Adrenal gland (tissue), 9 donors: ENCODE measurements at regions not wholly inside any gene's neighbourhood (a gene's known extent, or its start where the extent isn't known, plus 50 kb on each side); places are given as distances from the start of the nearest gene placed in this dataset.

Experiments used
- DNase-seq, 7 donors: peaks; one replicate each; pipeline ENCODE4 v3.0.0-alpha.2; 2019 to 2020
- H3K27ac ChIP-seq, 5 donors: fragments of 200-600 bp; sonication (generic) in 4 of 5; 1 replicate in 3 of 5; 2 replicates in 2 of 5; pipeline versions ENCODE4 v1.5.1 to v1.8.0; 2016 to 2020; ENCODE audit warnings: mild to moderate bottlenecking in 1 of 5
- H3K27me3 ChIP-seq: fragments of 200-600 bp; 2 replicates; pipeline ENCODE4 v1.8.0; 2021
- H3K36me3 ChIP-seq, 2 donors: fragments of 200-600 bp; replicated peaks in 1 of 2; 1 replicate in 1 of 2; 2 replicates in 1 of 2; pipeline versions ENCODE4 v1.5.1 to v1.8.0; 2018 to 2022
- H3K4me1 ChIP-seq, 2 donors: fragments of 200-600 bp; replicated peaks in 1 of 2; 1 replicate in 1 of 2; 2 replicates in 1 of 2; pipeline versions ENCODE4 v1.5.1 to v1.8.0; 2018 to 2021
- H3K4me3 ChIP-seq, 4 donors: fragments of 200-600 bp; sonication (generic) in 3 of 4; one replicate each; pipeline ENCODE4 v1.5.1; 2016 to 2018
- H3K9me3 ChIP-seq, 3 donors: fragments of 200-600 bp; sonication (generic) in 1 of 3; replicated peaks in 1 of 3; 1 replicate in 2 of 3; 2 replicates in 1 of 3; pipeline versions ENCODE4 v1.5.1 to v1.8.0; 2016 to 2021
- POLR2A ChIP-seq, 2 donors: fragments of 450-650 bp; IDR thresholded peaks; one replicate each; pipeline ENCODE4 v1.6.1; 2017; ENCODE audit warnings: antibody characterized with exemption in 2 of 2, mild to moderate bottlenecking in 2 of 2, moderate library complexity in 1 of 2
- WGBS, 4 donors: extraction: QIAGEN DNeasy Blood & Tissue Kit in 2 of 4; methylation state at CpG; one replicate each; pipeline versions ENCODE4 v1.1.5 to v1.1.7; 2013 to 2017; 5-methylcytosine and 5-hydroxymethylcytosine counted together
- intact Hi-C, 2 donors: fragments of 100-400 bp; cut with DNase I; formaldehyde crosslinking; loops; one replicate each; pipeline versions ENCODE4 v1.14.1 to v1.15.0; 2022 to 2023
- TF ChIP-seq, protein P1 (sequence below), 6 experiments: fragments of 450-650 bp in 4 of 6; fragments of 200-600 bp in 2 of 6; sonication (generic) in 1 of 6; IDR thresholded peaks; 1 replicate in 5 of 6; 2 replicates in 1 of 6; pipeline versions ENCODE4 v1.5.1 to v1.8.0; 2016 to 2021; ENCODE audit warnings: antibody characterized with exemption in 6 of 6, mild to moderate bottlenecking in 2 of 6, moderate library complexity in 1 of 6
- donor health status: healthy with polysubstance abuse.
- donor health status: Bipolar disorder and iron deficiency.
- donor health status: DM: yes; HTN: yes; CAD: no.
- donor health status: DM: no; HTN: no; CAD: no.
- donor health status: DM: no; HTN: no; CAD: no.

DNA sequence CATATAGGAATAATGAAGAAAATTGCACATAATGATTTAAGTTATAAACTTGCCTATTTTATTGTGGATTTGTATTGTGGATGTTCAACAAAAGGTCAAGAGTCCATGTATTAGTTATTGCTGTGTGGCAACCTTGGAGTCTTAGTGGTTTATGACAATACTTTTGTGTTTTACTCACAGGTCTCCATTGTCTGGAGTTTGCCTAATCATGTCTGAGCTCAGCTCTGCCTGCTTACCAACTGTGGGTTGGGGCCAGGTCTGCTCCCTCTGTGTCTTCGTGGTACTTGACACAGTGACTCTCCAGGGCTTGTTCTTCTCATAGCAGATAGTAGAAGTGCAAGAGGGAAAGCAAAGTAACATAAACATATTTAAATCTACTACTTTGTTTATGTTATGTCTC, 382.5 kb downstream of the CBLN2 start:
- no peak for DNase-seq
- no peak for TF ChIP-seq POLR2A (IDR thresholded peaks at IDR 0.05)
- TF ChIP-seq, protein P1, sequence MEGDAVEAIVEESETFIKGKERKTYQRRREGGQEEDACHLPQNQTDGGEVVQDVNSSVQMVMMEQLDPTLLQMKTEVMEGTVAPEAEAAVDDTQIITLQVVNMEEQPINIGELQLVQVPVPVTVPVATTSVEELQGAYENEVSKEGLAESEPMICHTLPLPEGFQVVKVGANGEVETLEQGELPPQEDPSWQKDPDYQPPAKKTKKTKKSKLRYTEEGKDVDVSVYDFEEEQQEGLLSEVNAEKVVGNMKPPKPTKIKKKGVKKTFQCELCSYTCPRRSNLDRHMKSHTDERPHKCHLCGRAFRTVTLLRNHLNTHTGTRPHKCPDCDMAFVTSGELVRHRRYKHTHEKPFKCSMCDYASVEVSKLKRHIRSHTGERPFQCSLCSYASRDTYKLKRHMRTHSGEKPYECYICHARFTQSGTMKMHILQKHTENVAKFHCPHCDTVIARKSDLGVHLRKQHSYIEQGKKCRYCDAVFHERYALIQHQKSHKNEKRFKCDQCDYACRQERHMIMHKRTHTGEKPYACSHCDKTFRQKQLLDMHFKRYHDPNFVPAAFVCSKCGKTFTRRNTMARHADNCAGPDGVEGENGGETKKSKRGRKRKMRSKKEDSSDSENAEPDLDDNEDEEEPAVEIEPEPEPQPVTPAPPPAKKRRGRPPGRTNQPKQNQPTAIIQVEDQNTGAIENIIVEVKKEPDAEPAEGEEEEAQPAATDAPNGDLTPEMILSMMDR (IDR thresholded peaks at IDR 0.05): no peak
- H3K9me3 ChIP-seq: no peaks in the 10 kb centered on the region
- H3K36me3 ChIP-seq: no peaks in the 10 kb centered on the region
- no peaks in the 10 kb centered on the region for H3K4me1 ChIP-seq
- intact Hi-C loops: no loop called here
- H3K27ac ChIP-seq: no peak overlapping the region
- 46 to 69% (median 62%) methylated on average over 1 of the region's 1 CpG for WGBS, 4 donors
- no peak overlapping the region for H3K4me3 ChIP-seq
- no peaks in the 10 kb centered on the region for H3K27me3 ChIP-seq

DNA sequence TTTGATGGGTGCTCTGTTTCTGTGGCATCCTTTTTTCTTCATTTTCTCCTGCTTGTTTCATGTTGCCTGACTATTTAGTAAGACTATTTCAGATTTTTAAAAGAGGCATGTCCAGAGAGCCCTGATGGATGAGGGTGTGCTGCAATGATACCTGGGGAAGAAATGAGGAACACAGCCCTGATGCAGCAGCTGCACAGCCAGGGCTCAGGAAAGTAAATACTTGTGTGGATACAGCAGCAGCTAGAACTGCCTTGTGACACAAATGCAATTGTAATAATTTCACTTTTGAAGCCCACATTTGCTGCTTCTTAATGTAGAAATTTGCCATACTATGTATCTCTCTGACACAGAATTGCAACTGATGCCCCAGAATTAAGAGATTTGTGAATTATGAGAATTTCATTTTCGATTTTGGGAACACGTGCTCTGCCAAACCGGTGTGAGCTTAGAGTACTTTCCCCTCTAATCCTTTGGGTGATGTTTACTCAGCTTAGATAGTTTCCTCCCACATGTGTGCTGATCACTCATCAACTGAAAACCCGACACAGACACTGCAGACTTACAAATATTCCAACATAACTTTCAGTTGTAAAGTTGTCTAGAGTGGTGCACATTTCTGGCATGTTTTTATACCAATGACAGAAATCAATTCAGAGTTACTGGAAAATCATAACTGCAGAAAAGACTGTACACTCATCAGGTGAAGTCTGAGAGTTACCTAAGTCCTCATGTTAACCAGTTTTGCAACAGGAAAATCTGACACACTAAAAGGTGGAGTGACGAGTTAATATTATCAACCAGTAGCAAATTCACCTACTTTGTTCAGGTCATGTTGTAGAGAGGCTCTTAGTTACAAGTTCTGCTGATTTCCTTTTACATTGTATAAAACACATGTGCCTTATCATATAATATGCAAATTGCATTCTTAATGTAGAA, 383.4 kb downstream of the CBLN2 start:
- H3K9me3 ChIP-seq: no peaks in the 10 kb centered on the region
- TF ChIP-seq, protein P1 (IDR thresholded peaks at IDR 0.05): no peak
- TF ChIP-seq POLR2A (IDR thresholded peaks at IDR 0.05): no peak
- no peaks in the 10 kb centered on the region for H3K36me3 ChIP-seq
- no peaks in the 10 kb centered on the region for H3K27me3 ChIP-seq
- H3K4me3 ChIP-seq: no peak overlapping the region
- 39 to 44% (median 43%) methylated on average over 5 of the region's 5 CpGs for WGBS, 4 donors
- no peak overlapping the region for H3K27ac ChIP-seq
- H3K4me1 ChIP-seq: no peaks in the 10 kb centered on the region
- intact Hi-C loops: no loop called here
- DNase-seq: no peak

DNA sequence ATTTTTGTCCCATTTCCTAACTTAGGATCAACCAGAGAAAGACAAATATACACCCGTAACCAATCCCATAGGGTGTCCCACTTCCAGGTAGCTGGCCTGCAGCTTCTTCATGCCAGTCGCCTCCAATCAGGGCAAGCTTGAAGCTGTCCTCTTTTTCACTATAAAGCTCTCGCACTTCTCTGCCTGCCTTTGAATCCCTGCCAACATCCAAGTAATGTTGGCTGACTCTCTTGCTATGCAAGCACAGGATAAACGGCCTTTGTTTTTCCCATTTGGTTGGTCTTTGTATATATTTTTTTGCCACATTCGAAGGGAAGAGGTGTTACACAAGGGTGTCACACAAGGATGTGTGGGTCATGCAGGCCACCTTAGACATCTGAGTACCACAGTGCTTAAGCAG, 388.8 kb downstream of the CBLN2 start:
- no peaks in the 10 kb centered on the region for H3K27me3 ChIP-seq
- WGBS, 4 donors: 49 to 57% (median 50%) methylated on average over 5 of the region's 5 CpGs
- no peaks in the 10 kb centered on the region for H3K9me3 ChIP-seq
- no peak overlapping the region for H3K4me3 ChIP-seq
- TF ChIP-seq, protein P1 (IDR thresholded peaks at IDR 0.05): no peak
- TF ChIP-seq POLR2A (IDR thresholded peaks at IDR 0.05): no peak
- no peaks in the 10 kb centered on the region for H3K36me3 ChIP-seq
- H3K27ac ChIP-seq: no peak overlapping the region
- no peak for DNase-seq
- intact Hi-C loops: no loop called here
- no peaks in the 10 kb centered on the region for H3K4me1 ChIP-seq

DNA sequence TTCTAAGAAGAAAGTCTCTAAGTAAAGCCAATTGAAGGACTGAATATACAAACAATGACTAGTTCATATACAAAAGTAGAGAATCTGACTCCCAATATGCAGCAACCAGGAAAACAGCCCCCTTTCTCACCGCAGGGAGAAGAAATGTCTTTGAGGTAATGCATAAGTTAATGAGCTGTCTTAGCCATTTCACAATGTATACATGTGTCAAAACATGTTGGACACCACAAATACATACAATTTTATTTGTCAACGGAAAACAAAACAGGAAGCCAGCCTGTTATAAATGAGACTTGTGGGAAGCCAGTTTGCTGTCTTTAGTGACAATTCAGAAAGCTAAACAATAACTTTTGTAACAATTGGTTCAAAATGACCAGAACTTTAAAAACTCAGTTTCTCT, 389.2 kb downstream of the CBLN2 start:
- Histone ChIP-seq H3K9me3 (no peaks in the 10 kb centered on the region), H3K4me3 (no peak overlapping the region), H3K27ac (no peak overlapping the region), H3K27me3 (no peaks in the 10 kb centered on the region), H3K36me3 (no peaks in the 10 kb centered on the region), H3K4me1 (no peaks in the 10 kb centered on the region)
- DNase-seq: no peak
- intact Hi-C loops: no loop called here
- TF ChIP-seq, protein P1 (IDR thresholded peaks at IDR 0.05): no peak
- no peak for TF ChIP-seq POLR2A (IDR thresholded peaks at IDR 0.05)
- WGBS, 4 donors: 59 to 76% (median 66%) methylated on average over 2 of the region's 2 CpGs
